BE2C (cell line): ENCODE measurements at regions not wholly inside any gene's neighbourhood (a gene's known extent, or its start where the extent isn't known, plus 50 kb on each side); places are given as distances from the start of the nearest gene placed in this dataset.

ENCODE experiments used
- DNase-seq: peaks from one replicate; pipeline ENCODE4 v3.0.0-alpha.2; 2020
- H3K27me3 ChIP-seq: fragments of 250-450 bp; sonication (Bioruptor Pico); 2 replicates; pipeline ENCODE4 v1.5.1; 2020; ENCODE audit warnings: mild to moderate bottlenecking
- H3K36me3 ChIP-seq: fragments of 250-450 bp; sonication (Bioruptor Pico); 2 replicates; pipeline ENCODE4 v1.5.1; 2020; ENCODE audit warnings: mild to moderate bottlenecking
- H3K4me1 ChIP-seq: fragments of 250-450 bp; sonication (Bioruptor Pico); 2 replicates; pipeline ENCODE4 v1.5.1; 2020
- H3K4me3 ChIP-seq: 2 replicates; pipeline ENCODE4 v1.5.1; 2011; ENCODE audit warnings: low read depth, low read length
- H3K9me3 ChIP-seq: fragments of 250-450 bp; sonication (Bioruptor Pico); 2 replicates; pipeline ENCODE4 v1.5.1; 2020
- TF ChIP-seq, protein P1 (sequence below): IDR thresholded peaks from 2 replicates; pipeline ENCODE4 v1.5.1; 2012; ENCODE audit warnings: mild to moderate bottlenecking, low read depth, low read length

DNA sequence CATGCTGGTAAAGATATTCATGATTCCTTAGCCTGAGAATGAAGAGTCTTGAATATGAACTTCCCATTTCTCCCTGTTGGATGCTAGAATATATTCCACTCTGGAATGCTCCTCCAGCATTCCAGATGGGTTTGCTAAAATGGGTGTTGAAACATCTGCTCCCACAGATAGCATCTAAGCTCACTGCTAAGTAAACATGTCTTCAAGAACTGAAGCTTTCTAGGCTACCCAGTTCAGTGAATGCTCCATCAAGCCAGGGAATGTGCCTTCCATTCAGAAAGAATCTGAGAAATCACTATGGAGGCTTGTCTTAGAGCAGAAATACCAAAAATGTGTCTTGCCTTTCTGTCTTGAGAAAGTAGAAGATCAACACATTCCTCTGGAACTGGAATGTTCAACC is 81.1 kb downstream of the TNFSF18 start:
- H3K27me3 ChIP-seq: no peaks in the 10 kb centered on the region
- no peak overlapping the region for H3K4me3 ChIP-seq
- DNase-seq: no peak
- no peaks in the 10 kb centered on the region for H3K36me3 ChIP-seq
- H3K4me1 ChIP-seq: no peaks in the 10 kb centered on the region
- TF ChIP-seq, protein P1, sequence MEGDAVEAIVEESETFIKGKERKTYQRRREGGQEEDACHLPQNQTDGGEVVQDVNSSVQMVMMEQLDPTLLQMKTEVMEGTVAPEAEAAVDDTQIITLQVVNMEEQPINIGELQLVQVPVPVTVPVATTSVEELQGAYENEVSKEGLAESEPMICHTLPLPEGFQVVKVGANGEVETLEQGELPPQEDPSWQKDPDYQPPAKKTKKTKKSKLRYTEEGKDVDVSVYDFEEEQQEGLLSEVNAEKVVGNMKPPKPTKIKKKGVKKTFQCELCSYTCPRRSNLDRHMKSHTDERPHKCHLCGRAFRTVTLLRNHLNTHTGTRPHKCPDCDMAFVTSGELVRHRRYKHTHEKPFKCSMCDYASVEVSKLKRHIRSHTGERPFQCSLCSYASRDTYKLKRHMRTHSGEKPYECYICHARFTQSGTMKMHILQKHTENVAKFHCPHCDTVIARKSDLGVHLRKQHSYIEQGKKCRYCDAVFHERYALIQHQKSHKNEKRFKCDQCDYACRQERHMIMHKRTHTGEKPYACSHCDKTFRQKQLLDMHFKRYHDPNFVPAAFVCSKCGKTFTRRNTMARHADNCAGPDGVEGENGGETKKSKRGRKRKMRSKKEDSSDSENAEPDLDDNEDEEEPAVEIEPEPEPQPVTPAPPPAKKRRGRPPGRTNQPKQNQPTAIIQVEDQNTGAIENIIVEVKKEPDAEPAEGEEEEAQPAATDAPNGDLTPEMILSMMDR: no peak
- H3K9me3 ChIP-seq: no peaks in the 10 kb centered on the region

DNA sequence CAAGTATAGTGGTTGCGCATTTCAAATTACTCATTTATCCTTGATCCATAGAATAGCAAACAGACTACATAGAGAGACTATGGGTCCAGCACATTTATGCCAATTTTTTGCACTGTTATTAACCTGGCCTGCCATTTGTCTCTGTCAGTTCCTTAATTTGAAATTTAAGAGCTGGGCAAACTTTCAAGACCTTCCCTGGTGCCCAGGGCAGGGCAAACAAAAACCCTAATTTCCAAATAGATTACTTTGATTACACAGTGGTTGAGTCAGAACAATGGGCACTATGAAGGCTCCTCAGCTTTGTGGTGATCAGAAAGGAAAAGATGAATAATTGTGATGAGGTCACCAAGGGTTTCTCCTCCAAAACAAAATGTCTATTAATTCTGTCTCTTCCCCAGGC is 80.6 kb downstream of the TNFSF18 start:
- H3K4me3 ChIP-seq: no peak overlapping the region
- TF ChIP-seq, protein P1: no peak
- no peaks in the 10 kb centered on the region for H3K4me1 ChIP-seq

DNA sequence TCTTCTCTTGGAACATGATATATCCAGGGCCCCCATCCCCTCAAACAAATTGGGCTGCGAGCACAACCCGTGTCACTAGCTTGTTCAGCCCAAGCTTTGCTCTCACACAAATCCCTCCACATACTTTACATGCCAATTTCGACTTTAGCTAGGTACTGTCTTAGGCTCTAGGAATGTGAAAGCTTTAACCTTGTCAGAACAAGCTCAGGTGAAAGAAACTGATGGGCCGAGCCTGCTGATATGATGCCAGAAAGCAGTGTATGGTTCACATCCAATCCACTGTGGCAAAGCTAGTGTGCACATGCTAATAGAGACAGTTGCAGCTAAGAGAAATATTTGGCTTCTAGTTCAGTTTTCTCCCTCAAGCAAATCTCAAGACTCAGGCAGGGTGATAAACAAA is 79.5 kb downstream of the TNFSF18 start:
- DNase-seq: no peak
- Histone ChIP-seq H3K9me3 (no peaks in the 10 kb centered on the region), H3K36me3 (no peaks in the 10 kb centered on the region), H3K4me3 (no peak overlapping the region), H3K27me3 (no peaks in the 10 kb centered on the region), H3K4me1 (no peaks in the 10 kb centered on the region)
- TF ChIP-seq, protein P1: no peak

More for the DNA sequence above, 80.6 kb downstream of the TNFSF18 start:
- H3K9me3 ChIP-seq: no peaks in the 10 kb centered on the region
- H3K36me3 ChIP-seq: no peaks in the 10 kb centered on the region
- H3K27me3 ChIP-seq: no peaks in the 10 kb centered on the region
- DNase-seq: no peak

DNA sequence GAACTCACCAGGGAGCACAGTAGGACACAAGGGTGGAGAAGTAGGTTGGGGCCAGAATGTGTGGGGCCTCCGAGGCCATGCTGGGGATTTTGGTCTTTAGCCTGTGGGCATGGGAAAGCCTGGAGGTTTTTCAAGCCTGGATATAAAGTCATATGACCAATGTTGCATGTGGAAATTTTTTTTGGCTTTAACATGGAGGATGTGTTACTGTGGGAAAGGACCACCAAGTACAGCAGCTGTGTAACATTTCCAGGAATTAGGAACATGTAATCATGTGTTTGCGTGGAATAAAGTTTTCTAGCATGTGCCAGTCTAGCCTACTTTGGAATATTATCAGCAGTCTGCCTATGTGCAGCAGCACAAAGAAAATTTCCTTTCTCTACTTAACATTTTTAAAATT is 78.5 kb downstream of the TNFSF18 start:
- H3K4me3 ChIP-seq: no peak overlapping the region
- no peaks in the 10 kb centered on the region for H3K27me3 ChIP-seq
- no peaks in the 10 kb centered on the region for H3K4me1 ChIP-seq
- H3K9me3 ChIP-seq: no peaks in the 10 kb centered on the region
- no peak for DNase-seq
- TF ChIP-seq, protein P1: no peak
- no peaks in the 10 kb centered on the region for H3K36me3 ChIP-seq

DNA sequence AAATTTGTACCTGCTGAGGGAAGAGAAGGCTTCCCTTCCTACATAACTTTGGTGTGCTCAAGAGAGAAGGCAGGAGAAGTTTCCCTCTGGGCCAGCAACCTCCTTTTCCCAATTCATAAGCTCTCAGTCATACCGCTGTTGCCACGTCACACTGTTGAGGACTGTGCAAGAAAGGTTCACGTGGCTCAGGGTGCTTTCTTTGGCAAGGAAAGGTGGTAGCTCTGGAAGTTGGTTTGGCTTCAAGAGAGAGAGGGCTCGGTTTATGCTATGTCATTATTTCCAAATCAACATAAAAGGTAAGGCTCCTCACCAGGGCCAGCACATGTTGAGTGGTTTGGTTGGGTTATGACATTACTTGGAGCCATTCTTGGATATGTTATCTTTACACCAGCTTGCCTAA is 77.3 kb downstream of the TNFSF18 start:
- Histone ChIP-seq H3K36me3 (no peaks in the 10 kb centered on the region), H3K4me3 (no peak overlapping the region), H3K9me3 (no peaks in the 10 kb centered on the region), H3K27me3 (no peaks in the 10 kb centered on the region), H3K4me1 (no peaks in the 10 kb centered on the region)
- no peak for DNase-seq
- TF ChIP-seq, protein P1: no peak

DNA sequence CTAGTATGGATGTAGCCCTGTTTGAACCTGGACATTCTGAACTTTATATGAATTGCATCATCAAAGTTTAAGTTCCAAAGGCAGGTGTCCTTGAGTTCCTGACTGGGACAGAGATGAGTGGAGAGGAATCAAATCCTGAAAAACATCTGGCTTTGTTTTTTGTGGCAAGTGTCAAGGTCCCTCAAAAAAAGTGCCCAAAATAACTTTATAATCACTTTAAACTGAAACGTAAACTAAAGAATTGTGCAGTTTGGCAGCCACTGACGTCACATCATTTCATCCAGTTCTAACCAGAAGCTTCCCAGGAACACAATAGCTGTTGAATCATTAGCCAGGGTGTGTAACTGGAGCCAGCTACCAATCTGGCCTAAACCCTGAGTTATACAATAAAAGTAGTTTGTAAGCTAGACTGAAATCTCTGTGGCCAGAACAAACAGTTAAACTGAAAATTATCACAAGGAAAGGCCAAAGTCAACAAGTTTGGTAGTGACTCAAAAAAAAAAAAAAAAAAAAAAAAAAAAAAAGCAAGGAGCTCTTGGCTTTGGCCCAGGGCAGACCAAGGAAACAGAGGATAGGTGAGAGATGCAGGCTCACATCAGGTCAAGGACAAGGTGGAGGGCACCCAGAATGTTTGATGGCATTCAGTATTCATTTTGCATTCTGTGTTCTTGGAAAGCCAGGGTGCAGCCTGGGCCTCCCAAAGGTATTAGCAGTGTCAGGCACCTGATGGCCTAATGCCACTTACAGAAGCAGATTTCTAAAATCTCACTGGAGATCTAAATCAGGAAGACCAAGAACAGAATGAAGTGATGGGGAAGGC is 74.3 kb downstream of the TNFSF18 start:
- H3K27me3 ChIP-seq: no peaks in the 10 kb centered on the region
- H3K4me3 ChIP-seq: no peak overlapping the region
- DNase-seq: no peak
- TF ChIP-seq, protein P1: no peak
- no peaks in the 10 kb centered on the region for H3K4me1 ChIP-seq
- no peaks in the 10 kb centered on the region for H3K36me3 ChIP-seq
- H3K9me3 ChIP-seq: no peaks in the 10 kb centered on the region
